A549 (cell line): ENCODE measurements at regions not wholly inside any gene's neighbourhood (a gene's known extent, or its start where the extent isn't known, plus 50 kb on each side); places are given as distances from the start of the nearest gene placed in this dataset.

Experiments used
- ATAC-seq, 2 experiments: fragments of 200-7000 bp in 1 of 2; fragments of >200 bp in 1 of 2; cut with Nextera tagmentation in 1 of 2; cut with Tn5 transposase in 1 of 2; 3 replicates each; pipeline versions ENCODE4 v1.8.0 to v1.9.1; 2018 to 2020; ENCODE audit warnings: mild to moderate bottlenecking in 1 of 2, moderate library complexity in 1 of 2
- CTCF ChIA-PET: fragments of 300-600 bp; sonication (Branson Sonifier 250); formaldehyde crosslinking; extraction: SDS; loops from one replicate; lab custom pipeline; 2021; ENCODE audit warnings: antibody characterized with exemption, inconsistent platforms; lab: Yijun Ruan, JAX
- POLR2A ChIA-PET: fragments of 350-600 bp; formaldehyde crosslinking; extraction: SDS; loops from one replicate; lab custom pipeline; 2021; ENCODE audit warnings: antibody characterized with exemption, inconsistent platforms; lab: Yijun Ruan, JAX
- DNase-seq, 2 experiments: peaks; one replicate each; pipeline versions ENCODE4 v3.0.0 to v3.0.0-alpha.2; 2011 to 2016; ENCODE audit warnings: low read depth in 1 of 2, low spot score in 1 of 2
- FAIRE-seq: peaks from 2 replicates; lab custom pipeline; 2011; peaks lifted over from hg19 to GRCh38; lab: Jason Lieb, UNC
- H3K27ac ChIP-seq, 2 experiments: fragments of >200 bp; sonication (Bioruptor Twin); formaldehyde crosslinking; 3 replicates each; pipeline ENCODE4 v1.5.1; 2016 to 2017
- H3K4me1 ChIP-seq: fragments of >200 bp; sonication (Bioruptor Twin); formaldehyde crosslinking; 3 replicates; pipeline ENCODE4 v1.6.1; 2016
- H3K4me2 ChIP-seq: fragments of >200 bp; sonication (Bioruptor Twin); formaldehyde crosslinking; 3 replicates; pipeline ENCODE4 v1.6.1; 2016
- H3K4me3 ChIP-seq: fragments of >200 bp; sonication (Bioruptor Twin); formaldehyde crosslinking; 3 replicates; pipeline ENCODE4 v1.5.1; 2016
- H3K9me3 ChIP-seq: fragments of >200 bp; sonication (Bioruptor Twin); formaldehyde crosslinking; 3 replicates; pipeline ENCODE4 v1.6.1; 2016
- ATOH8 ChIP-seq: fragments of 250-450 bp; sonication (Bioruptor Pico); IDR thresholded peaks from 2 replicates; pipeline ENCODE4 v1.5.0; 2020; ENCODE audit warnings: low read depth, mild to moderate bottlenecking, moderate library complexity
- BHLHE40 ChIP-seq: IDR thresholded peaks from 2 replicates; pipeline ENCODE4 v1.6.1; 2012; ENCODE audit warnings: low read depth, low read length, inconsistent platforms
- CEBPB ChIP-seq, 2 experiments: fragments of >200 bp in 1 of 2; sonication (Bioruptor Twin) in 1 of 2; formaldehyde crosslinking in 1 of 2; IDR thresholded peaks; 2 replicates each; pipeline ENCODE4 v1.6.1; 2012 to 2016
- CTCF ChIP-seq: fragments of >200 bp; sonication (Bioruptor Twin); formaldehyde crosslinking; IDR thresholded peaks from 3 replicates; pipeline ENCODE4 v1.5.1; 2016
- E2F6 ChIP-seq: IDR thresholded peaks from 2 replicates; pipeline ENCODE4 v1.6.1; 2012; ENCODE audit warnings: low read depth, borderline replicate concordance
- EHF ChIP-seq: fragments of 250-450 bp; sonication (Bioruptor Pico); IDR thresholded peaks from 2 replicates; pipeline ENCODE4 v1.5.0; 2020; ENCODE audit warnings: mild to moderate bottlenecking
- ELK1 ChIP-seq: fragments of 150-350 bp; IDR thresholded peaks from 2 replicates; pipeline ENCODE4 v1.6.1; 2014; ENCODE audit warnings: low read depth, mild to moderate bottlenecking, low read length
- EP300 ChIP-seq, 2 experiments: fragments of >200 bp; sonication (Bioruptor Twin); formaldehyde crosslinking; IDR thresholded peaks; 2 replicates in 1 of 2; 3 replicates in 1 of 2; pipeline ENCODE4 v1.6.1; 2016 to 2017
- FOXS1 ChIP-seq: fragments of 250-450 bp; sonication (Bioruptor Pico); IDR thresholded peaks from 2 replicates; pipeline ENCODE4 v1.5.0; 2020; ENCODE audit warnings: mild to moderate bottlenecking, moderate library complexity
- HES2 ChIP-seq: fragments of >200 bp; sonication (Bioruptor Twin); formaldehyde crosslinking; IDR thresholded peaks from 2 replicates; pipeline ENCODE4 v1.6.1; 2016
- HEYL ChIP-seq: fragments of 250-450 bp; sonication (Bioruptor Pico); IDR thresholded peaks from 2 replicates; pipeline ENCODE4 v1.8.0; 2021; ENCODE audit warnings: mild to moderate bottlenecking, moderate library complexity
- HMGXB4 ChIP-seq: fragments of 250-450 bp; sonication (Bioruptor Pico); IDR thresholded peaks from 2 replicates; pipeline ENCODE4 v1.5.0; 2021; ENCODE audit warnings: mild to moderate bottlenecking, moderate library complexity, borderline replicate concordance
- HOXA7 ChIP-seq: fragments of 250-450 bp; sonication (Bioruptor Pico); IDR thresholded peaks from 2 replicates; pipeline ENCODE4 v1.5.0; 2020; ENCODE audit warnings: mild to moderate bottlenecking, moderate library complexity
- KDM5A ChIP-seq: fragments of 200-600 bp; sonication (generic); IDR thresholded peaks from 2 replicates; pipeline ENCODE4 v1.6.1; 2016; ENCODE audit warnings: antibody characterized with exemption, mild to moderate bottlenecking
- MAX ChIP-seq: IDR thresholded peaks from 2 replicates; pipeline ENCODE4 v1.6.1; 2012
- NPAS2 ChIP-seq: fragments of 250-450 bp; sonication (Bioruptor Pico); IDR thresholded peaks from 2 replicates; pipeline ENCODE4 v1.8.0; 2022; ENCODE audit warnings: mild to moderate bottlenecking, moderate library complexity, borderline replicate concordance
- PHF8 ChIP-seq: fragments of 200-600 bp; sonication (generic); IDR thresholded peaks from 2 replicates; pipeline ENCODE4 v1.6.1; 2016; ENCODE audit warnings: low read depth, mild to moderate bottlenecking, antibody characterized with exemption, moderate library complexity, borderline replicate concordance
- RCOR1 ChIP-seq: fragments of 150-350 bp; IDR thresholded peaks from 2 replicates; pipeline ENCODE4 v1.6.1; 2014; ENCODE audit warnings: antibody characterized with exemption, low read length, low read depth
- RNF2 ChIP-seq: fragments of 200-600 bp; sonication (generic); IDR thresholded peaks from 2 replicates; pipeline ENCODE4 v1.6.1; 2016; ENCODE audit warnings: low read depth, mild to moderate bottlenecking, antibody characterized with exemption, moderate library complexity, borderline replicate concordance
- TP53 ChIP-seq: fragments of 250-450 bp; sonication (Bioruptor Pico); IDR thresholded peaks from 2 replicates; pipeline ENCODE4 v1.5.0; 2021; ENCODE audit warnings: mild to moderate bottlenecking, moderate library complexity
- ZSCAN20 ChIP-seq: fragments of 250-450 bp; sonication (Bioruptor Pico); IDR thresholded peaks from 2 replicates; pipeline ENCODE4 v1.8.0; 2022; ENCODE audit warnings: mild to moderate bottlenecking, moderate library complexity
- WGBS: methylation state at CpG from one replicate; pipeline ENCODE4 v1.1.6; 2017; ENCODE audit errors: missing lambda C conversion rate; 5-methylcytosine and 5-hydroxymethylcytosine counted together

- TF ChIP-seq CTCF: no peak
- no peak for TF ChIP-seq FOXS1 (CRISPR knock-in tag)
- TF ChIP-seq EHF (CRISPR knock-in tag): no peak
- no peak for TF ChIP-seq BHLHE40
- no peak for TF ChIP-seq HOXA7 (CRISPR knock-in tag)
- TF ChIP-seq CEBPB (IDR thresholded peaks at IDR 0.05): no peak
- TF ChIP-seq HMGXB4: no peak
Measured at GRCh38 chr18:8893221-8893620, 187.9 kb downstream of the MTCL1 start (continued).

- Histone ChIP-seq H3K27ac (peak overlapping the region in 1 of 2 experiments; percentile 79; a peak in 3 of 6 replicates), H3K4me2 (no peak overlapping the region), H3K9me3 (peaks cover 10% of the 10 kb centered on the region; the same call in 1 of the 3 replicates), H3K4me1 (peaks cover 28% of the 10 kb centered on the region), H3K4me3 (no peak overlapping the region)
- FAIRE-seq (no peak), ATAC-seq (no peak), DNase-seq (no peak)
- ChIA-PET CTCF (interaction anchor here (0.6 to 1.2 kb wide), 2 partner anchors 28 to 111 kb away, joined by 3 read pairs; no protein-coding TSS in a partner anchor), POLR2A (no interaction called here)
- TF ChIP-seq EP300 (IDR thresholded peaks at IDR 0.05) (no peak), KDM5A (no peak), ELK1 (no peak)
- 86% methylated on average over 2 of the region's 2 CpGs for WGBS
Measured at GRCh38 chr18:8893628-8894231, 188.4 kb downstream of the MTCL1 start.

GRCh38 chr18:8894823-8895222 lies 189.5 kb downstream of the MTCL1 start:
- Histone ChIP-seq H3K27ac (peak overlapping the region in 1 of 2 experiments; percentile 15; a peak in 2 of 6 replicates), H3K4me1 (peaks cover 25% of the 10 kb centered on the region), H3K4me2 (no peak overlapping the region), H3K4me3 (no peak overlapping the region), H3K9me3 (peaks cover 4% of the 10 kb centered on the region; the same call in 1 of the 3 replicates)
- FAIRE-seq (no peak), ATAC-seq (no peak), DNase-seq (no peak)
- WGBS: 84% methylated on average over 3 of the region's 3 CpGs
- no peak for TF ChIP-seq RCOR1
- TF ChIP-seq EHF (CRISPR knock-in tag): no peak
- TF ChIP-seq ZSCAN20: no peak
- no peak for TF ChIP-seq MAX
- TF ChIP-seq PHF8: no peak
- no peak for TF ChIP-seq KDM5A
- TF ChIP-seq FOXS1 (CRISPR knock-in tag): no peak
- no peak for TF ChIP-seq ATOH8
- TF ChIP-seq HEYL: no peak
- TF ChIP-seq NPAS2 (CRISPR knock-in tag): no peak
- no peak for TF ChIP-seq HES2
- no peak for TF ChIP-seq E2F6
- no peak for TF ChIP-seq RNF2
- TF ChIP-seq TP53 (CRISPR knock-in tag): no peak
- ChIA-PET POLR2A (no interaction called here), CTCF (interaction anchor here (1.4 kb wide), 1 partner anchor 88 kb away, joined by 8 read pairs; no protein-coding TSS in a partner anchor)
